ENCODE measurements at regions not wholly inside any gene's neighbourhood (a gene's known extent, or its start where the extent isn't known, plus 50 kb on each side); places are given as distances from the start of the nearest gene placed in this dataset.
A peak's percentile ranks its signal among the peaks of the same experiment; 100 is the strongest.

GRCh38 chr3:102165367-102165766, 269.4 kb upstream of the ZPLD1 start:
- WGBS (ENCODE audit: low lambda C conversion rate): 12% methylated on average over 1 of the region's 1 CpG

DNA sequence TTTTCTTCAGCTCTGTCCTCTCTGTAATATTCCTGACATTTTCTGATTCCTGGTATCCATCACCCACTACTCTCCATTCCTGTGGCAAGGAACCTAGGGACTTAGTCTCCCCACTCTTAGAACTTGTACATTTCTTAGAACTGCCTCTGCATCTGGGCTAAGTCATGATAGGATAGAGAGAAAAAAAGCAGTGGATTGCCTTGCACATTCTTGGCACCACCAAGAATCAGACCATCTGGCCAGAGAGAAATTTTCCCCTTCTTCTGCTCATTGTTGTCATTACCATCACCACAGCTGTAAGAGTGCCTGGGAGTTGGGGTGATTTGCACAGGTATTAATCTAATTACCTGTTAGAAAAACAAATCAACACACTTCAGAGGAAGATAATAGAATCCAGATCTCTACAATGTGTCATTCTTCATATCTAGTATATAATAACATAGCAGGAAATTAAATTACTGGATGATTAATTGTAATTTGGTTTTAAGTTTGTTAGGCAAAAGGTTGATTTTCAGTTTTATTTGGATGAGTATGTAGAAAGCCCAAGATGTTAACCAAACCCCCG, 264.8 kb upstream of the ZPLD1 start:
- H3F3A ChIP-seq (replicated peaks; ENCODE audit: insufficient read depth): peaks cover 15% of the 10 kb centered on the region
- no peak overlapping the region for H3K9ac ChIP-seq
- no peaks in the 10 kb centered on the region for H3K9me3 ChIP-seq
- no peak overlapping the region for H2AFZ ChIP-seq (ENCODE audit: low read depth)
- H3K36me3 ChIP-seq (replicated peaks in 1 of 2; ENCODE audit: control insufficient read depth in 1 of 2, insufficient read depth in 2 of 2, low read length in 1 of 2): no peaks in the 10 kb centered on the region
- ChIA-PET POLR2A (no interaction called here), CTCF (no interaction called here)
- H3K4me3 ChIP-seq (ENCODE audit: low read depth in 2 of 2, low read length in 1 of 2): no peak overlapping the region
- no peak overlapping the region for H3K4me2 ChIP-seq
- H3K9me2 ChIP-seq: no peaks in the 10 kb centered on the region
- no peaks in the 10 kb centered on the region for H3K79me2 ChIP-seq (ENCODE audit: insufficient read depth)
- WGBS (ENCODE audit: low lambda C conversion rate): 78% methylated on average over 1 of the region's 1 CpG
- no peaks in the 10 kb centered on the region for H3K27me3 ChIP-seq (ENCODE audit: insufficient read depth)
- H3K27ac ChIP-seq (ENCODE audit: low read depth in 2 of 2, low read length in 1 of 2): peak overlapping the region in 1 of 2 experiments; percentile 47; a peak in 3 of 4 replicates
- H3K4me1 ChIP-seq (ENCODE audit: control insufficient read depth in 1 of 2, insufficient read depth in 2 of 2, low read depth in 1 of 2, low read length in 1 of 2): peaks cover 7 to 13% of the 10 kb centered on the region in 2 experiments; a peak in 3 of 4 replicates
- TF ChIP-seq GATA2 (CRISPR knock-in tag; IDR thresholded peaks at IDR 0.05) (peak; percentile 21; the same call in 1 of the 2 replicates), RCOR1 (IDR thresholded peaks at IDR 0.05; ENCODE audit: low read length) (0 out of 2 replicates have a peak, but pooled peaks have one; percentile 10), FOXJ3 (CRISPR knock-in tag; IDR thresholded peaks at IDR 0.05) (no peak), POLR2AphosphoS5 (IDR thresholded peaks at IDR 0.05; ENCODE audit: low read depth, low read length) (0 out of 2 replicates have a peak, but pooled peaks have one; percentile 34), ELF1 (IDR thresholded peaks at IDR 0.05) (no peak), TCF12 (IDR thresholded peaks at IDR 0.05) (peak; percentile 63; the same call in 1 of the 2 replicates), EP300 (IDR thresholded peaks at IDR 0.05; ENCODE audit: borderline replicate concordance in 1 of 2, low read depth in 1 of 2, low read length in 1 of 2) (peak in 1 of 2 experiments; percentile 46; a peak in 1 of 4 replicates), TEAD4 (IDR thresholded peaks at IDR 0.05; ENCODE audit: borderline replicate concordance, insufficient read depth) (0 out of 2 replicates have a peak, but pooled peaks have one; percentile 49)
- TF ChIP-seq, protein P1, sequence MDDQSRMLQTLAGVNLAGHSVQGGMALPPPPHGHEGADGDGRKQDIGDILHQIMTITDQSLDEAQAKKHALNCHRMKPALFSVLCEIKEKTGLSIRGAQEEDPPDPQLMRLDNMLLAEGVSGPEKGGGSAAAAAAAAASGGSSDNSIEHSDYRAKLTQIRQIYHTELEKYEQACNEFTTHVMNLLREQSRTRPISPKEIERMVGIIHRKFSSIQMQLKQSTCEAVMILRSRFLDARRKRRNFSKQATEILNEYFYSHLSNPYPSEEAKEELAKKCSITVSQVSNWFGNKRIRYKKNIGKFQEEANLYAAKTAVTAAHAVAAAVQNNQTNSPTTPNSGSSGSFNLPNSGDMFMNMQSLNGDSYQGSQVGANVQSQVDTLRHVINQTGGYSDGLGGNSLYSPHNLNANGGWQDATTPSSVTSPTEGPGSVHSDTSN (IDR thresholded peaks at IDR 0.05): peak; percentile 31; the same call in 1 of the 2 replicates
- peak; percentile 27 for DNase-seq
- no peaks in the 10 kb centered on the region for H4K20me1 ChIP-seq (ENCODE audit: insufficient read depth)

More at GRCh38 chr3:102165367-102165766, 269.4 kb upstream of the ZPLD1 start:
- Histone ChIP-seq H2AFZ (ENCODE audit: low read depth) (no peak overlapping the region), H3F3A (replicated peaks; ENCODE audit: insufficient read depth) (peaks cover 32% of the 10 kb centered on the region), H3K9me3 (no peaks in the 10 kb centered on the region), H3K9ac (no peak overlapping the region), H4K20me1 (ENCODE audit: insufficient read depth) (no peaks in the 10 kb centered on the region), H3K4me2 (no peak overlapping the region), H3K9me2 (no peaks in the 10 kb centered on the region), H3K27ac (ENCODE audit: low read depth in 2 of 2, low read length in 1 of 2) (peak overlapping the region in 1 of 2 experiments; percentile 43; a peak in 3 of 4 replicates), H3K36me3 (replicated peaks in 1 of 2; ENCODE audit: control insufficient read depth in 1 of 2, insufficient read depth in 2 of 2, low read length in 1 of 2) (no peaks in the 10 kb centered on the region), H3K27me3 (ENCODE audit: insufficient read depth) (no peaks in the 10 kb centered on the region), H3K79me2 (ENCODE audit: insufficient read depth) (no peaks in the 10 kb centered on the region), H3K4me3 (ENCODE audit: low read depth in 2 of 2, low read length in 1 of 2) (no peak overlapping the region), H3K4me1 (ENCODE audit: control insufficient read depth in 1 of 2, insufficient read depth in 2 of 2, low read depth in 1 of 2, low read length in 1 of 2) (peaks cover 20 to 22% of the 10 kb centered on the region in 2 experiments)
- DNase-seq: no peak
- ChIA-PET POLR2A (no interaction called here), CTCF (no interaction called here)
- no peak; the same call in 1 of the 2 replicates for TF ChIP-seq POLR2AphosphoS5 (IDR thresholded peaks at IDR 0.05; ENCODE audit: low read depth, low read length)
- TF ChIP-seq RXRA (IDR thresholded peaks at IDR 0.05; ENCODE audit: borderline replicate concordance, low read depth): 0 out of 2 replicates have a peak, but pooled peaks have one; percentile 16
- TF ChIP-seq TCF12 (IDR thresholded peaks at IDR 0.05): peak; percentile 57
- TF ChIP-seq, protein P2, sequence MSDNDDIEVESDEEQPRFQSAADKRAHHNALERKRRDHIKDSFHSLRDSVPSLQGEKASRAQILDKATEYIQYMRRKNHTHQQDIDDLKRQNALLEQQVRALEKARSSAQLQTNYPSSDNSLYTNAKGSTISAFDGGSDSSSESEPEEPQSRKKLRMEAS (IDR thresholded peaks at IDR 0.05; ENCODE audit: low read depth): no peak
- TF ChIP-seq FOSL2 (IDR thresholded peaks at IDR 0.05; ENCODE audit: borderline replicate concordance, low read depth): peak; percentile 28; the same call in 1 of the 2 replicates
- TF ChIP-seq, protein P1 (IDR thresholded peaks at IDR 0.05): peak; percentile 47; the same call in 1 of the 2 replicates
- TF ChIP-seq NRF1 (IDR thresholded peaks at IDR 0.05; ENCODE audit: low read depth, low read length): no peak
- TF ChIP-seq TEAD4 (IDR thresholded peaks at IDR 0.05; ENCODE audit: borderline replicate concordance, insufficient read depth): 0 out of 2 replicates have a peak, but pooled peaks have one; percentile 47
- peak in 1 of 2 experiments; percentile 59; a peak in 2 of 4 replicates for TF ChIP-seq EP300 (IDR thresholded peaks at IDR 0.05; ENCODE audit: borderline replicate concordance in 1 of 2, low read depth in 1 of 2, low read length in 1 of 2)
